DOHH2 (cell line): ENCODE measurements at regions not wholly inside any gene's neighbourhood (a gene's known extent, or its start where the extent isn't known, plus 50 kb on each side); places are given as distances from the start of the nearest gene placed in this dataset.

Source experiments
- H3F3A ChIP-seq: fragments of 200-600 bp; sonication (generic), shearing (Covaris generic); 2 replicates; pipeline ENCODE4 v1.6.0; 2016; ENCODE audit warnings: antibody characterized with exemption, mild to moderate bottlenecking; ENCODE audit not compliant: control insufficient read depth, insufficient read depth
- H3K27ac ChIP-seq: fragments of 200-600 bp; sonication (generic); 2 replicates; pipeline ENCODE4 v1.5.1; 2014; ENCODE audit warnings: low read depth, mild to moderate bottlenecking, low read length, moderate library complexity
- H3K27me3 ChIP-seq: fragments of 200-600 bp; sonication (generic); 2 replicates; pipeline ENCODE4 v1.6.1; 2014; ENCODE audit warnings: mild to moderate bottlenecking, low read length, mixed read lengths; ENCODE audit not compliant: control insufficient read depth
- H3K36me3 ChIP-seq: fragments of 200-600 bp; sonication (generic); 2 replicates; pipeline ENCODE4 v1.6.1; 2014; ENCODE audit warnings: mild to moderate bottlenecking, low read length, moderate library complexity, mixed read lengths; ENCODE audit not compliant: control insufficient read depth
- H3K4me1 ChIP-seq: fragments of 200-600 bp; sonication (generic); 2 replicates; pipeline ENCODE4 v1.6.1; 2014; ENCODE audit warnings: mild to moderate bottlenecking, low read length, mixed read lengths; ENCODE audit not compliant: control insufficient read depth
- H3K4me2 ChIP-seq: fragments of 200-600 bp; sonication (generic); 2 replicates; pipeline ENCODE4 v1.6.0; 2014; ENCODE audit warnings: mild to moderate bottlenecking, low read length, moderate library complexity
- H3K4me3 ChIP-seq: fragments of 200-600 bp; sonication (generic); 2 replicates; pipeline ENCODE4 v1.5.1; 2014; ENCODE audit warnings: mild to moderate bottlenecking, low read length, mixed read lengths
- H3K79me2 ChIP-seq: fragments of 200-600 bp; sonication (generic); 2 replicates; pipeline ENCODE4 v1.6.1; 2014; ENCODE audit warnings: mild to moderate bottlenecking, low read length, mixed read lengths; ENCODE audit not compliant: control insufficient read depth
- H3K9me2 ChIP-seq: fragments of 200-600 bp; sonication (generic); replicated peaks from 2 replicates; pipeline ENCODE4 v1.6.1; 2014; ENCODE audit warnings: mild to moderate bottlenecking, low read length, mixed read lengths; ENCODE audit not compliant: control insufficient read depth
- H3K9me3 ChIP-seq: fragments of 200-600 bp; sonication (generic); 2 replicates; pipeline ENCODE4 v1.6.1; 2014; ENCODE audit warnings: antibody characterized with exemption, low read length, mixed read lengths; ENCODE audit not compliant: control insufficient read depth, insufficient read depth
- H4K20me1 ChIP-seq: fragments of 200-600 bp; sonication (generic); 2 replicates; pipeline ENCODE4 v1.6.0; 2014; ENCODE audit warnings: low read depth, mild to moderate bottlenecking, antibody characterized with exemption, low read length, moderate library complexity; ENCODE audit not compliant: control insufficient read depth, insufficient read depth
- CTCF ChIP-seq: fragments of 200-600 bp; sonication (generic); IDR thresholded peaks from one replicate; pipeline ENCODE4 v1.5.1; 2014; ENCODE audit warnings: antibody characterized with exemption, mild to moderate bottlenecking, low read depth, low read length; ENCODE audit not compliant: poor library complexity, severe bottlenecking
- EZH2phosphoT487 ChIP-seq: fragments of 200-600 bp; sonication (generic); IDR thresholded peaks from 2 replicates; pipeline ENCODE4 v1.6.1; 2017; ENCODE audit warnings: borderline replicate concordance, mild to moderate bottlenecking, antibody characterized with exemption, low read length, moderate library complexity, mixed read lengths

DNA sequence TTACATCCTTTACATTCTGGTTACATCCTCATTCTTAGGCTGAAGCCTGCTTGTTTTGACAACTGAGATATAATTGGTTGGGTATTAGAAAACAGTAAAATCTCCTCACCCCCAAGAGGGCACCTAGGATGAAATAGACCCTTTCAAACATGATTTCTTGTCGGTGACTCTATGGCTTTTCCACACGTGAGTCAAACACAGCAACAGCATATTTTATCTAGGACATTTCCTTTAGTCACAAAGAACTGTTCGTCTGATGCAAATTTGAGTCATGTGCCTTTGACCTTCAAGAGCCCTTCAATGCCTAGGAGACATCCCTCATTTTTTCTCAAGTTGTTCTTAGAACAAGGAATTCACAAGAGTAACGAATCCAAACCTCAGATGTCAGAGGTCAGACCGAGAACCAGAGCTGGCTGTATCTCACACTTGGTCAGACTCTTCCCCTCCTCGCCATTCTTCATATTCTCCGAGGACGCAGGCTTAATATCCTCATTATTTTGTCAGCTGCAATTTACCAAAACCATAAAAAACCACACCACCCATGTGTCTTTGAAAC lies 60.5 kb upstream of the ALKAL2 start:
- Histone ChIP-seq H3K27me3 (no peaks in the 10 kb centered on the region), H3K9me2 (no peaks in the 10 kb centered on the region), H3F3A (0 out of 2 replicates have a peak, but pooled peaks cover 2% of the 10 kb centered on the region), H4K20me1 (no peaks in the 10 kb centered on the region), H3K79me2 (no peaks in the 10 kb centered on the region), H3K4me2 (peak overlapping the region; percentile 43), H3K36me3 (no peaks in the 10 kb centered on the region), H3K27ac (peak overlapping the region; percentile 62; the same call in 1 of the 2 replicates), H3K9me3 (no peaks in the 10 kb centered on the region), H3K4me1 (peaks cover 52% of the 10 kb centered on the region), H3K4me3 (no peak overlapping the region)
- TF ChIP-seq CTCF, result no peak
- TF ChIP-seq EZH2phosphoT487, result no peak

DNA sequence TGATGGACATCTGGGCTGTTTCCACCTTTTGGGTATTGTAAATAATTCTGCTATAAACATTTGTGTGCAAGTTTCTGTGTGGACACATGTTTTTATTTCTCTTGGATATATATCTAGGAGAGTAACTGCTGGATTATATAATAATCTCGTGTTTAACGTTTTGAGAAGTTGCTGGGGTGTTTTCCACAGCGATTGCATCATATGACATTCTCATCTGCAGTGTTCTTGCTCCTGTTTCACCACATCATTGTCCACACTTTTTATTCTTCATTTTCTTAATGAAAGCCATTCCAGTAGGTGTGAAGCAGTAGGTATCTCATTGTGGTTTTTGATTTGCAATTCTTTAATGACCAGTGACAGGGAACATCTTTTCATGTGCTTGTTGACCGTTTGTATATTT lies 56.9 kb upstream of the ALKAL2 start:
- TF ChIP-seq EZH2phosphoT487, result no peak
- TF ChIP-seq CTCF, result no peak
- no peaks in the 10 kb centered on the region for H3K36me3 ChIP-seq

GRCh38 chr2:343355-343754 lies 55.5 kb upstream of the ALKAL2 start:
- H3K27ac ChIP-seq, result peak overlapping the region; percentile 1; the same call in 1 of the 2 replicates
- H3K9me2 ChIP-seq, result no peaks in the 10 kb centered on the region
- peak overlapping the region; percentile 38 for H3K4me2 ChIP-seq
- H3K36me3 ChIP-seq, result no peaks in the 10 kb centered on the region
- H3K4me1 ChIP-seq, result peaks cover 49% of the 10 kb centered on the region
- peak overlapping the region; percentile 15; the same call in 1 of the 2 replicates for H3K4me3 ChIP-seq
- H3K79me2 ChIP-seq, result no peaks in the 10 kb centered on the region
- TF ChIP-seq CTCF (no peak), EZH2phosphoT487 (no peak)
- no peaks in the 10 kb centered on the region for H3K27me3 ChIP-seq
- H3F3A ChIP-seq, result 0 out of 2 replicates have a peak, but pooled peaks cover 5% of the 10 kb centered on the region
- no peaks in the 10 kb centered on the region for H4K20me1 ChIP-seq
- peaks cover 11% of the 10 kb centered on the region for H3K9me3 ChIP-seq

More for the DNA sequence above, 56.9 kb upstream of the ALKAL2 start:
- Histone ChIP-seq H3K9me3 (0 out of 2 replicates have a peak, but pooled peaks cover 4% of the 10 kb centered on the region), H3K27ac (no peak overlapping the region), H3F3A (0 out of 2 replicates have a peak, but pooled peaks cover 5% of the 10 kb centered on the region), H4K20me1 (no peaks in the 10 kb centered on the region), H3K4me2 (no peak overlapping the region), H3K27me3 (no peaks in the 10 kb centered on the region), H3K79me2 (no peaks in the 10 kb centered on the region), H3K9me2 (no peaks in the 10 kb centered on the region), H3K4me1 (peaks cover 62% of the 10 kb centered on the region), H3K4me3 (no peak overlapping the region)

DNA sequence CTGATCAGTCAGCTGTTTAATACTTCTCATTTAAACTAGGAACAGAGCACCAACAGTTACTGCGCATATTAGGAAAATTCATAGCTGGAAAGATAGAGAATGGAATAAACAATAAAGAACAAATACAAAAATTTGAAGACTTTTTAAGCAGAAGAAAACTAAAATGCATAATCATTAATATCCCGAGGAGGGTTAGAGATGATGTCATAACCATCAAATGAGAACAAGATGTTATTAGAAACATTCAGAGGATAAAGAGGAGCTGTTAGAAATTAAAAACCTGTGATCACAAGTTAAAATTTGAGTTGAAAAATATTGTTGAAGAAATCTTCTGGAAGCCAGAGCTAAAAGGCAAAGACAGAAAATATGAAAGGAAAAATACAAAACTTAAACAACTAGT lies 54.0 kb upstream of the ALKAL2 start:
- no peak overlapping the region for H3K27ac ChIP-seq

More for the DNA sequence above, 54.0 kb upstream of the ALKAL2 start:
- Histone ChIP-seq H3F3A (0 out of 2 replicates have a peak, but pooled peaks cover 5% of the 10 kb centered on the region), H3K27me3 (no peaks in the 10 kb centered on the region), H3K4me1 (peaks cover 40% of the 10 kb centered on the region), H3K9me3 (peaks cover 15% of the 10 kb centered on the region), H3K9me2 (no peaks in the 10 kb centered on the region), H3K4me3 (no peak overlapping the region), H3K36me3 (no peaks in the 10 kb centered on the region), H3K79me2 (no peaks in the 10 kb centered on the region), H4K20me1 (no peaks in the 10 kb centered on the region), H3K4me2 (no peak overlapping the region)
- TF ChIP-seq EZH2phosphoT487, result no peak
- TF ChIP-seq CTCF, result no peak
